22Rv1 (cell line): ENCODE measurements at regions not wholly inside any gene's neighbourhood (a gene's known extent, or its start where the extent isn't known, plus 50 kb on each side); places are given as distances from the start of the nearest gene placed in this dataset.

ENCODE experiments used
- ZFX ChIP-seq: fragments of 450-650 bp; IDR thresholded peaks from 2 replicates; pipeline ENCODE4 v1.6.1; 2017; ENCODE audit warnings: antibody characterized with exemption, borderline replicate concordance
- TF ChIP-seq, protein P1 (sequence below): fragments of 450-650 bp; IDR thresholded peaks from 2 replicates; pipeline ENCODE4 v1.5.1; 2017; ENCODE audit warnings: mild to moderate bottlenecking

DNA sequence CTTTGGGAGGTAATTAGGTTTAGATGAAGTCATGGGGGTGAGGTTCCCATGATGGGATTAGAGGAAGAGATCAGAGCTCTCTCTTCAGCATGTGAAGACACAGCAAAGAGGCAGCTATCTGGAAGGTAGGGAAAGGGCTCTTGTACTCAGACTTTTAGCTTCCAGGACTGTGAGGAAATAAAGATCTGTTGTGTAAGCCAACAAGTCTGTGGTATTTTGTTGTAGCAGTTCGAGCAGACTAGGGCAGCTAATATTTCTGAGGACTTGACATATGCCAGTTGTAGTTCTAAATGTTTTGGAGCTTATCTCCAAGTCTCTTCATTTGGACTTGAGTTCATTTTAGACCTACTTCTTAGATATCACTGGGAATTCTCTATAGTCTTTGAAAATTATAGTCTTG is 137.3 kb upstream of the PDE5A start:
- TF ChIP-seq, protein P1, sequence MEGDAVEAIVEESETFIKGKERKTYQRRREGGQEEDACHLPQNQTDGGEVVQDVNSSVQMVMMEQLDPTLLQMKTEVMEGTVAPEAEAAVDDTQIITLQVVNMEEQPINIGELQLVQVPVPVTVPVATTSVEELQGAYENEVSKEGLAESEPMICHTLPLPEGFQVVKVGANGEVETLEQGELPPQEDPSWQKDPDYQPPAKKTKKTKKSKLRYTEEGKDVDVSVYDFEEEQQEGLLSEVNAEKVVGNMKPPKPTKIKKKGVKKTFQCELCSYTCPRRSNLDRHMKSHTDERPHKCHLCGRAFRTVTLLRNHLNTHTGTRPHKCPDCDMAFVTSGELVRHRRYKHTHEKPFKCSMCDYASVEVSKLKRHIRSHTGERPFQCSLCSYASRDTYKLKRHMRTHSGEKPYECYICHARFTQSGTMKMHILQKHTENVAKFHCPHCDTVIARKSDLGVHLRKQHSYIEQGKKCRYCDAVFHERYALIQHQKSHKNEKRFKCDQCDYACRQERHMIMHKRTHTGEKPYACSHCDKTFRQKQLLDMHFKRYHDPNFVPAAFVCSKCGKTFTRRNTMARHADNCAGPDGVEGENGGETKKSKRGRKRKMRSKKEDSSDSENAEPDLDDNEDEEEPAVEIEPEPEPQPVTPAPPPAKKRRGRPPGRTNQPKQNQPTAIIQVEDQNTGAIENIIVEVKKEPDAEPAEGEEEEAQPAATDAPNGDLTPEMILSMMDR: no peak
- TF ChIP-seq ZFX: no peak
